ENCODE measurements at regions not wholly inside any gene's neighbourhood (a gene's known extent, or its start where the extent isn't known, plus 50 kb on each side); places are given as distances from the start of the nearest gene placed in this dataset.

- H3K4me1 ChIP-seq: no peaks in the 10 kb centered on the region
- ATAC-seq (no peak), DNase-seq (no peak)
- H3K4me3 ChIP-seq: no peak overlapping the region
- H3K27me3 ChIP-seq (ENCODE audit: low read depth): no peaks in the 10 kb centered on the region
- no peak for TF ChIP-seq CTCF (IDR thresholded peaks at IDR 0.05)
- H3K27ac ChIP-seq: no peak overlapping the region
- no peaks in the 10 kb centered on the region for H3K36me3 ChIP-seq
- H3K9me3 ChIP-seq: no peaks in the 10 kb centered on the region
- intact Hi-C loops (cut with DNase I): no loop called here
Measured at GRCh38 chr6:93568169-93568568, 148.8 kb upstream of the EPHA7 start.

- intact Hi-C loops (cut with DNase I): no loop called here
- Histone ChIP-seq H3K4me3 (no peak overlapping the region), H3K36me3 (no peaks in the 10 kb centered on the region), H3K27me3 (ENCODE audit: low read depth) (no peaks in the 10 kb centered on the region), H3K4me1 (no peaks in the 10 kb centered on the region), H3K27ac (no peak overlapping the region), H3K9me3 (no peaks in the 10 kb centered on the region)
- no peak for TF ChIP-seq CTCF (IDR thresholded peaks at IDR 0.05)
- no peak for ATAC-seq
- no peak for DNase-seq
Measured at GRCh38 chr6:93567164-93567563, 147.8 kb upstream of the EPHA7 start.

GRCh38 chr6:93566285-93566684 is 146.9 kb upstream of the EPHA7 start:
- Histone ChIP-seq H3K27ac (no peak overlapping the region), H3K9me3 (no peaks in the 10 kb centered on the region), H3K36me3 (no peaks in the 10 kb centered on the region), H3K27me3 (ENCODE audit: low read depth) (no peaks in the 10 kb centered on the region), H3K4me1 (no peaks in the 10 kb centered on the region), H3K4me3 (no peak overlapping the region)
- no peak for ATAC-seq
- intact Hi-C loops (cut with DNase I): no loop called here
- no peak for TF ChIP-seq CTCF (IDR thresholded peaks at IDR 0.05)
- no peak for DNase-seq

- DNase-seq: no peak
- TF ChIP-seq CTCF (IDR thresholded peaks at IDR 0.05): no peak
Measured at GRCh38 chr6:93562582-93562981, 143.2 kb upstream of the EPHA7 start.

GRCh38 chr6:93555292-93555691 is 135.9 kb upstream of the EPHA7 start:
- Histone ChIP-seq H3K9me3 (no peaks in the 10 kb centered on the region), H3K27me3 (ENCODE audit: low read depth) (no peaks in the 10 kb centered on the region), H3K36me3 (no peaks in the 10 kb centered on the region), H3K27ac (no peak overlapping the region), H3K4me3 (no peak overlapping the region), H3K4me1 (no peaks in the 10 kb centered on the region)
- intact Hi-C loops (cut with DNase I): no loop called here
- DNase-seq (no peak), ATAC-seq (no peak)
- TF ChIP-seq CTCF (IDR thresholded peaks at IDR 0.05): no peak

More at GRCh38 chr6:93562582-93562981, 143.2 kb upstream of the EPHA7 start:
- no peak for ATAC-seq
- no peaks in the 10 kb centered on the region for H3K27me3 ChIP-seq (ENCODE audit: low read depth)
- no peak overlapping the region for H3K4me3 ChIP-seq
- intact Hi-C loops (cut with DNase I): no loop called here
- no peaks in the 10 kb centered on the region for H3K36me3 ChIP-seq
- no peaks in the 10 kb centered on the region for H3K9me3 ChIP-seq
- no peaks in the 10 kb centered on the region for H3K4me1 ChIP-seq
- H3K27ac ChIP-seq: no peak overlapping the region

- no peak for ATAC-seq
- no peaks in the 10 kb centered on the region for H3K27me3 ChIP-seq (ENCODE audit: low read depth)
- intact Hi-C loops (cut with DNase I): no loop called here
- no peak for TF ChIP-seq CTCF (IDR thresholded peaks at IDR 0.05)
- DNase-seq: no peak
- no peaks in the 10 kb centered on the region for H3K36me3 ChIP-seq
- H3K27ac ChIP-seq: no peak overlapping the region
- no peaks in the 10 kb centered on the region for H3K4me1 ChIP-seq
- no peaks in the 10 kb centered on the region for H3K9me3 ChIP-seq
- H3K4me3 ChIP-seq: no peak overlapping the region
Measured at GRCh38 chr6:93554018-93554417, 134.7 kb upstream of the EPHA7 start.
